Stimulated activated CD8-positive, alpha-beta memory T cell treated with anti-CD3 and anti-CD28 coated beads, Interleukin-2, amount 100 ng/mL, for 48 hours (primary cell): ENCODE measurements at regions not wholly inside any gene's neighbourhood (a gene's known extent, or its start where the extent isn't known, plus 50 kb on each side); places are given as distances from the start of the nearest gene placed in this dataset.
"Not testable (repeated sequence)": the region's sequence is repeated elsewhere in the genome, so short reads cannot be mapped to it uniquely, and the experiment has no call there.

ENCODE experiments used
- DNase-seq, 2 donors: peaks; one replicate each; pipeline ENCODE4 v3.0.0-alpha.2; 2020; ENCODE audit warnings: low read depth in 2 of 2

- DNase-seq, result not testable (repeated sequence)
Measured at GRCh38 chr16:88185976-88186888, 196.5 kb upstream of the ZNF469 start.

- DNase-seq, result not testable (repeated sequence)
Measured at GRCh38 chr16:88186889-88187870, 195.6 kb upstream of the ZNF469 start.

GRCh38 chr16:88188171-88188895 lies 194.4 kb upstream of the ZNF469 start:
- DNase-seq, result not testable (repeated sequence)

- DNase-seq, result not testable (repeated sequence)
Measured at GRCh38 chr16:88190592-88191095, 192.1 kb upstream of the ZNF469 start.

GRCh38 chr16:88191168-88191567 lies 191.6 kb upstream of the ZNF469 start:
- not testable (repeated sequence) for DNase-seq

GRCh38 chr16:88192601-88193000 lies 190.2 kb upstream of the ZNF469 start:
- no peak for DNase-seq

GRCh38 chr16:88193706-88194396 lies 188.9 kb upstream of the ZNF469 start:
- peak; percentile 13 to 18 for DNase-seq

- DNase-seq, result no peak
Measured at GRCh38 chr16:88194397-88195268, 188.1 kb upstream of the ZNF469 start.

- no peak for DNase-seq
Measured at GRCh38 chr16:88195269-88195705, 187.5 kb upstream of the ZNF469 start.

GRCh38 chr16:88195911-88196465 lies 186.8 kb upstream of the ZNF469 start:
- no peak for DNase-seq

GRCh38 chr16:88196471-88197400 lies 186.0 kb upstream of the ZNF469 start:
- DNase-seq, result no peak

- no peak for DNase-seq
Measured at GRCh38 chr16:88197481-88198456, 185.0 kb upstream of the ZNF469 start.

- DNase-seq, result not testable (repeated sequence)
Measured at GRCh38 chr16:88198457-88199295, 184.1 kb upstream of the ZNF469 start.

- DNase-seq, result not testable (repeated sequence)
Measured at GRCh38 chr16:88199296-88200153, 183.2 kb upstream of the ZNF469 start.
